ENCODE measurements at regions not wholly inside any gene's neighbourhood (a gene's known extent, or its start where the extent isn't known, plus 50 kb on each side); places are given as distances from the start of the nearest gene placed in this dataset.
"Not testable (repeated sequence)": the region's sequence is repeated elsewhere in the genome, so short reads cannot be mapped to it uniquely, and the experiment has no call there.

DNA sequence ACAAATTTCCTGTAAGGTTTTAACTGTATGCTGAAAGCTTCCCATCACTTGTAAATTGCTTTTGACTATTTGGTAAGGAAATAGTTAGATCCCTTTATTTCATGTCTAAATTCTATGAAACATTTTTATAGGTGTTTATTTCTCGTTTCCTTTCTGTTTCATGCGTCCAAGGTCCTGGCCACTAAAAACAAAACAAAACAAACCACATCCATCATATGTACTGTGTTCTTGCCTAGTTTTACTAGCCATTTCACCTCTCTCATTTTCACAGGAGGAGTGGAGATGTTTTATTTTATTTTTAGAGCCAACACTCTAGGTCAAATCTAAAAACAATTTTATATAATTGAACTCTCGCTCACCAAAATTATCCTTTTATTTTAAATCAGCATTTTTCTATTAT lies 375.2 kb upstream of the CTSO start:
- DNase-seq = no peak

DNA sequence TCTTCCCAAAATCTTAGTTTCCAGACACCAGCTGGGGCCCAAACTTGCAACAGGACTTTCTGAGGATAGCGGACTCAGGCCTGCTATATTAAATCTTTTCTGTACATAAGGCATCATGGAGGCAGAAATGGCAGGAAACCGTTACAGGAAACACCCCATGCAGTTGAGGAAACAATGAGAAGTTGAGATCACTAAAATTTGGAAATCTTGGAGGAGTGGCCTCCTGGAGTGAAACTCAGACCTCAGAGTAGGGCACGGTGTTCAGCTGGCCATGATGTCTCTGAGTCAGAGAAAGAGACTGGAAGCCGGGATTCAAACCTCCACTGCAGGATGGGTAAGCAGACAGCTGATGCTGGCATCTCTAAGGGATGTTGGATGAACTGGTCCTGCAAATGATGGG lies 372.6 kb upstream of the CTSO start:
- DNase-seq = no peak

DNA sequence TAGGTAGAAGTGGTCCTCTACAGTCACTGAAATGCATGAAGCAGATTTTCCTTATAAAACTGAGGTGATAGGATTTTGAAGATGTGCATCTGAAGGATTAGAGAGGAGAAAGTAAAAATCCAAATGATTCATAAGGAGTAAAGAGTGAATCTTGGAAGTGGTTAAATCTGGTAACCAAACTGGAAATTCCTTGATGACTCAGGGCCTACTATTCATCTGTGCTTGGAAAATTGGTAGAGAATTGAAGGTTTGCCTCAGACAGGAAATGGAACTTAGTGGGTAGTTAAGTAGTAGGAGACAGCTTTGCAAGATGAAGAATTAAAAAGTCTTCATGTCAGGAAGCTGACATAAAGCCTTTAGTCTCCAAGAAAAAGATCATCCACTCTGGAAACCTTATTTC lies 368.9 kb upstream of the CTSO start:
- DNase-seq = no peak

DNA sequence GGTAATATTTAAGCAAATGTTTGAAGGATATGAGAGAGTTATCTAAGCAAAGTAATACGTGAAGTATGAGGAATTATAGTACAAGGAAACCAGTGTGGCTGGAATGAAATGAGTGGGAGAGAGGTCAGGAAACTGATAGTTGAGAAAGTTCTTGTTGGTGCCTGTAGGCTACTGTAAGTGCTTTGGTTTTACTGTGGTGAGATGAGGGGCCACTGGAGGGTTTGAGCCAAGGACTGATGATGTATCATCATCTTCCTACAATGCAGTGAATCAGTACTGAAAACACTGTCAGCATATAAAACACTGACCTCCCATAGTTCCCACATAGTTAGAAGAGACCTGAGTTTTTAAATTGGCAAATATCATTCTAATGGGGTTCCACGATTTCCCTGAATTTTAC lies 367.5 kb upstream of the CTSO start:
- DNase-seq = no peak

DNA sequence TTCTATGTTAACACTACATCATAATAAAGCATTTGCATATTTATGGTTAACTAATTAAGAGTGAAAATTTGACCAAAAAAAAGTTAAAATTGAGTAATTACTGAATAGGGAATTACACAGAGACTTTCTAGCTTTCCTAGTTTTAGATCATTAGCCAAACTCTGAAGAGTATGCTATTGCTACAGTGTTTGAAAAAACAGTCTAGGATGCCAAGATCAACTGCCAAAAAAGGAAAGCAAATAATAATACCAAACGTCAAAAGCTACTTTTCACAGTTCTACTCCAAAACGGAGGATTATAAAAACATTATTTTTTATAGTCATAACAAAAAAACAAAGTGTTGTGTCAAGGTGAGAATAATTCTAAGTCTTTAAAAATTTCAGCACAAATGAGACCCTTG lies 359.8 kb upstream of the CTSO start:
- DNase-seq = no peak

DNA sequence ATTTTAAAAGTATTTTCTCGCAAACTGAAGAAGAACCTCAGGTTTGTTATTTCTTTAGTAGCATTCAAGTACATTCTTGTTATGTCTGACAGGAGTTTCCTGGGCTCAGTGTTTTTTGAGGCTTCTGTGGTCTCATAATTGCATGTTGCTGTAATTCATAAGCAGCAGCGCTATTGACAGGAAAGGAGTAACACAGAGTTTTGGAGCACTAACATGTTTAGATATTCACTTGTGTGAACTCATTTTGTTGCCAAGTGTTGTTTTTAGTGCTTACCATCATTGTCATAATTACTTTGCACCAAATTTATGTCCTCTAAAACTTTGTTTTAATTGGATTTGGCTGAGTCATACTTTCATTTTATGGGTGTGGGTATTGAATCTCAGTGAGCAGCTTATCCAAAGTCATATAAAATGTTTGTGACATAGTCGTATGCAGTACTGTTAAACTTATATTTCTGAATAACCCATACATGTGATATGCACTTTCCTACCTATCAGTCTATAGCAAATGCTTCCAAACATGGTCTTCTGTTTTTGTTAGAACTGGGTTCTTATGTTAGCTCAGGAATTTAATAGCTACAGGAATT lies 358.7 kb upstream of the CTSO start:
- DNase-seq = no peak

DNA sequence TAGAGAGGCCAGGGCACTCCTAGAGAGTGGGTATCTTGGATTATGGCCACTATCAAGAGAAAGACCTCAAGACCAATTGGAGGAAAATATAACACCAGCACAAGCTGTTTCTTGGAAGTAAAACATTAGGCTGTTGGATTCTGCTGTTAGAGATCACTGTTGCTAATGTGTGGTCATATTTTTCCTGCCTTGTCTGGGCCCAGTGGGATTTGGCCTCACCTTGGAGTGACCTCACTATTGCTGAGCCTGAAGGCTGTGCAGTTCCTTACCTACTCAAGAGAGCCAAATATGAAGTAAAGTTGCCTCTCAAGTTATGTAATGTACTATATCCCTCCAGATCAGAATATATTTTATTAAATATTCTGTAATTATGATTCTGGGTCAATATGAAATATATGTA lies 355.4 kb upstream of the CTSO start:
- DNase-seq = no peak

DNA sequence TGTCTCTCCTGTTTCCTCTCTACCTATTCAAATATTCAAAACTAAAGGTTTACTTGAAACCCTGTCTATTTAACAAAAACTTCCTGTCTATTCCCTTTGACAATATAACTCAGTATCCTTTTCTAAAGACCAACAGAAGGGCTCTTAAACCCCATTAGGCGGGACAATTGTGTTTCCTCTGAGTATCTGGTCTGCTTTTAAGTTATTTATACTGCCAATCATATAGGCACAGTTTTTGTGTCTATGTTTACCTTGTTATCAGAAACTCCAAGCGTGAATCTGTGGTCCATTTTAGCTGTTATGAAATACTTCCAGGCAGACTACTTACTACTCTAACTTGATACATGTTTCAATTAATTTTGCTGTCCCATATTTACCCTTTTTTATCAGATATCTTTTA lies 350.0 kb upstream of the CTSO start:
- no peak for DNase-seq

DNA sequence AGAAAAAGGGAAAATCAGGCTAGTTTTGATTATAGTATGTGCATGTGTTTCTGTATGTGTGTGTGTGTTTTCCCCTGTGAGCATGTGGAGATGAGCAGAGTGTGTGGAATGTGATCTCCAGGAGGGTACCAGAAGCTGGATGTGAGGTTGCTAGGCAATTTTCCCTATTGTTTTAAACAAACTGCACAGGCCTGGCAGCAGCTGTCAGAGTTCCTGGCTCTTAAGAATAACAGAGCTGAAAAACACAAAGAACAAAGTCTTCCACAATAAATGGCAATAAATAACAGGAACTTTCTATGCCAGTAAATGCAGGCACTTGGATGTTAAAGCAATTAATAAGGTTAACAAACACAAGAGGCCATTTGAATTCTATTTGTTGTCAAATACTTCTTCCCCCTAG lies 344.6 kb upstream of the CTSO start:
- DNase-seq = peak in 7 of 58 donors; percentile 1 to 14 (median 4)

DNA sequence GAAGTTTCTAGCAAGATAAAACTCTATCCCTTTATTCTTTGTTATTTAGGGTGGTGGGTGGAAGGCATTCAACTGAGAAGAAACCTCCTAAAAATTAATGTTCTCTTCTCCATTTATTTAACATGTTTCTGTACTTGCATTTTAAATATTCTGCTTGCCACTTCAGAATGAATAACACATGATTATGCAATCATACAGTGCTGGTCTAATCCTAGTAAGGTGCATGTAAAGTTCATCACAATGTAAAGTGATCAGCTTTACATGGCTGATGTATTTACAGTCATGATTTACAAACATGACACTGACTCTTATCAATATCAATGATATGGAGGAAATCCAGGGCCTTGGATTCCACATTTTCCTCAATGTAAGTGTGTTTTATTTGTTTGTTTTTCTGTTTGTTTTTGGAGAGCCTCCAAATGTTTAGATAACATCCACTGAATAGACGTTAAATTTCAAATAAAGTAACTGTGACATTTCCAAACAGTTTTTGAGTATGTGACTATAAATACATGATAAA lies 342.1 kb upstream of the CTSO start:
- no peak for DNase-seq

DNA sequence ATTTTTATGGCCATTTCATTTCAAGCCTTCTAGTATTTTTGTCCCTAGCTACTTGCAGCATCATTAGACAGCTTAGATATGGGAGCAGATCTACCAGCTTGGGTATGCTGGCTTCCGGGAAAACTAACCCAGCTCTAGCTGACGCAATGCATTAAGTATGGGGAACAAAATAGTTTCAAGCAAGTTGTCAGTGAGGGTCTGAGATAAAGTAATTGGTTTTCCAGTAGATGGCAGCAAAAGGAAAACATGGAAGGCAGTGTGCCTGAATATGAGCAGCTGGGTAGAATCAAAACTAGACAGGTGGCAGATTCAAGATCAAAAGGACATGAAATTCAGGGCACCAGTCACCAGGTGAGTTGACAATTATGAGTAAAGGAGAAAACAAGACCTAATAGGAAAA lies 340.9 kb upstream of the CTSO start:
- no peak for DNase-seq

DNA sequence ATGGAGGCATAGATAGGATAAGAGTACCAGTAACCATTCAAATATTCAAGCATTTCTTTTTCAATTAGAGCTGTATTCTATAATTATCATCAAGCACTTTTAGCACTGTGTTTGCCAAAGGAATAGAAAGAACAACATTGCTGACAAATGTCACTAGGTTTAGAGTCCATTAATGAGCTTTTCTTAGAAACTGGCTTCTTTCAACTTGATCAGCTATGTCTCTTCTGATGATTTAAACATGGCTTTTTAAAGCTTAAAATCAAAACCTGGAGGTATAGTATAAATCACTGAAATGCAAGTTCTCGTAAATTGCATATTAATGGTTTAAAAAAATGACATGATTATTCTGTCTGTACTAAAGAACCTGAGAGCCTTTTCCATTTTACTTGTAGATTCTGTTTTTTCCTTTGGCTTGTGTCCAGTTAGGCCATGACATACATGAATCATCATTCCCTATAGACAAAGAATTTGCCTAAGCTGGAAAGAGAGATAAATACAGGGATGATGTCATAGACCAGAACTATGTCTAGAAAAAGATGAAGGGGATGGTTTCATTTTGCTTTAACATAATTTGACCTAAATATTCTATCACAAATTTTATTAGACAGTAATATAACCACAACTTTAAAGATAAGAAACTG lies 340.1 kb upstream of the CTSO start:
- no peak for DNase-seq

DNA sequence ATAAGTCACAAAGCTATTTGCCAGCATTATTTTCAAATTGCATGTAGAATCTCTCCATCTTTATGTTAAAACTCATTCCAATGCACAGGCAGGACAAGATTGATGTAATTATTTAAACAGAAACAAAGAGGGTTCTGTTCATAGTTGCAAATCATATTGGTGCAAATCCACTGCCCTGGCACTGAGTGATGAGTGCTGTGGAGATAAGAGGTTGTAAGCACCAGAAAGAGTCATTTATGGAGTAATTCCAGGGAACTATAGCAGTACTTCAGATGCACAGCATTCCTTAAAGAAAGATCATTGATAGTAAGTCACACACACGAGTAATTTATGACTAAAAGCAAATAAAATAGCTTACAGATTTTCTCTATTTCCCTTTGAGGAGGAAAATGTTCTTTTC lies 337.7 kb upstream of the CTSO start:
- no peak for DNase-seq

DNA sequence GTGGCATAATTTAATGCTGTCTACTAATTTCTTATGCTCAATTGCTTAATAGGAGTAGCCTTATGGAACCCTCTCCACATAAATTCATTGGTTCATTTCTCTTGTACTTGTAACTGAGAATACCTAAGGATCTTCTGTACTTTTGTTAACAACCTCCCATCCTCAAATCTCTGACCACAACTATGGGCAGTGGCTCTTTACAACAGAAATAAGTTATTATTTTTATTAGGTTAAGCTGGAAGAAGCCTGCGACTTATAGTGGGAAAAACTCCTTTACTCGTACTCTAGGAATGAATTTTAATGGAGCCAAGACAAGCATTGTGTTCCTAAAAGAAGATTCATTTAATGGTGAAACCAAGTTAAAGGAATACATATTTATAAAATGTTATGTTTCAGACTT lies 337.1 kb upstream of the CTSO start:
- DNase-seq = no peak

DNA sequence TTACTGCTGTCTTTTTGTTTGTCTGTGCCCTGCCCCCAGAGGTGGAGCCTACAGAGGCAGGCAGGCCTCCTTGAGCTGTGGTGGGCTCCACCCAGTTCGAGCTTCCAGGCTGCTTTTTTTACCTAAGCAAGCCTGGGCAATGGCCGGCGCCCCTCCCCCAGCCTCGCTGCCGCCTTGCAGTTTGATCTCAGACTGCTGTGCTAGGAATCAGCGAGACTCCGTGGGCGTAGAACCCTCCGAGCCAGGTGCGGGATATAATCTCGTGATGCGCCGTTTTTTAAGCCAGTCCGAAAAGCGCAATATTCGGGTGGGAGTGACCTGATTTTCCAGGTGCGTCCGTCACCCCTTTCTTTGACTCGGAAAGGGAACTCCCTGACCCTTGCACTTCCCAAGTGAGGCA lies 336.4 kb upstream of the CTSO start:
- DNase-seq = not testable (repeated sequence)

DNA sequence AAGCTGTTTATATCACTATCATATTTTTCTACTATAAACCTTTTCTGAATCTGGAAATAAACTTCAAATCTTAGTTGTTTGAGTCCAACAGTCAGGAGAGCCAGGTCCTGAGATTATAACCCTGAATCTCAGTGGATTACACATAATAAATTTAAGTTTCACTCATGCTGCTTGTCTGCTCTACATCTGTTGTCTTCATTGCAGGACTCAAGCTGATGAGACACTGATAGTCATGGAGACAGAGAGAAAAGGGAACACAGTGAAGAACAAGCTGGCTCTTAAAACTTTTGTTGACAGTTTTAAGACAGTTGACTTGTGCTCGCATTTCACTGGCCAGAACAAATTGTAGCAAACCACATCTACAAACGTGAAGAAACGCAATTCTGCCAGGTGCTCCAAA lies 327.0 kb upstream of the CTSO start:
- no peak for DNase-seq

DNA sequence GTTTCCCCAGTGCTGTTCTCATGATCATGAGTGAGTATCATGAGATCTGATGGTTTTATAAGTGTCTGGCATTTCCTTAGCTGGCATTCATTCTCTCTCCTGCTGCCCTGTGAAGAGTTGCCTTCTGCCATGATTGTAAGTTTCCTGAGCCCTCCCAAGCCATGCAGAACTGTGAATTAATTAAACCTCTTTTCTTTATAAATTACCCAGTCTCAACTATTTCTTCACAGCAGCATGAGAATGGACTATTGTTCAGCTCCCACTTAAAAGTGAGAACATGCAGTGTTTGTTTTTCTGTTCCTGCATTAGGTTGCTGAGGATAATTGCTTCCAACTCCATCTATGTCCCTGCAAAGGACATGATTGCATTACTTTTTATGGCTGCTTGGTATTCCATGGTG lies 311.7 kb upstream of the CTSO start:
- no peak for DNase-seq

DNA sequence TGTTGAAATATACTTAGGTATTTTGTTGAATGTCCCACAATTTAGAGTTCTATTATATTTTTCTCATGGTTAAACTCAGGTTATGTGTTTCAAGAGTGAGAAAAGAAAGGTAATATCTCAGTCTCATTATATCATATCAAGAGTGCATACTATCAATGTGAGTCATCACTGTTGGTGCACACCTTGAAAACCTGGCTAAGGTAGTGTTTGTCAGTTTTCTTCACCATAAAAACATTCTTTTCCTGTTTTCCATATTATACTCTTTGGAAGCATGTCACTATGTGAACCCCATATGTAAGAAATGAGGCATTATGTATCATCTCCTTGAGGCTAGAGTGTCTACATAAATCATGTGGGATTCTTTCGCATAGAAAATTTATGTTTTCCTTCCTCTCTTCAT lies 307.6 kb upstream of the CTSO start:
- no peak for DNase-seq

DNA sequence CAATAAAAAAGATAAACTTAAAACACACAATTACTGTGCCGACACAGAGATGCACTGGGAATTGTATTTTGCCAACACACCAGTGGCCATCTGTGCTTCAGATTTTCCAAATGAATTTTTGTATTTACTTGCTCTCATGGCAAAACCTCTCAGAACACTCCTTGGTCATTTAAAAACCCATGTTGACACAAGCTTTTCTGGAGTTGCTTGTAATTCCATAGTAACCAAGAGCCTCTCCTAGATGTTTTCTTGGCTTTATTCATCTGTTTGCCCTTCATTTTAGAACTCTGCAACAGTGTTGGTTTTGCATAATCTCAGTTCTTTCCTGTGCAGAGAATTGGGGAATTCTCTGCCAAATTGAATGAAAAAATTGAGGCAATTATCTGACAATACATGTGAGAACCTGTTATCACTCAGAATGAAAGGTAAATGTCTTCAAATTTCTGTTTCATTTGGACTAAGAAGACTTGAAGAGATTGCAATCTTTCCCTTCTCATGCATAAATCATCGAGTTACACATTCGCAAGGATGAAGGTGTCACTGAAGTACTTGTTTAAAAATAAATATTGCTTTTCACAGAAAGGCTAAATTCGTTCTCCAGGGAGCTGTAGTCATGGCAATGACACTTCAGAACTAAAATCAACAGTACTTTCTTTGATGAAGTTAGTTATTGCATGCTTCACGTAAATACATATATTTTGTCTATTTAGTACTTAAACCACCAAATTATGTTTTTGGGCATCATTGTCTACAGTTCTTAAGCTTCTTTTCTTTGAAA lies 301.8 kb upstream of the CTSO start:
- peak in 1 of 58 donors; percentile 24 for DNase-seq

DNA sequence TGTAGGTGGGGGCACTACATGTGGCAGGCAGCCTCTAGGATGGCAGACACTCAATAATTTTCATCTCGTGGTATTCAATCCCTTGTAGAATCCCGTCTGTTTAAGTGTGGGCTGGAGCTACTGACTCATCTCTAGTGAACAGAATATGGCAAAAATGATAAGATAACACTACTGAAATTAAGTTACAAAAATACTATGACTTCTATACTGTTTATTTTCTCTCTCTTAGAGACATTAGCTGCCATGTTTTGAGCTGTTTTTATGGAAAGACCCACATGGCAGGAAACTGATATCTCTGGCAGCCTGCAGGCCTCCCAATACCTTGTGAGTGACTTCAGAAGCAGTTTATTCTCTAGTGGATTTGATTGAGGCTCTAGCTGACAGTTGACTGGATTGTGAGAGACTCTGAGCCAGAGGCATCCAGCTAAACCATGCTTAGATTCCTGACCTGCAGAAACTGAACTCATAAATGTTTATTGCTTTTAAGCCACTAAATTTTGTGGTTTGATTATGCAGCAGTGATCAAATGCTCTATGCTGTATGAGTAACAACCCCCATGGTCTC lies 298.8 kb upstream of the CTSO start:
- DNase-seq = peak in 12 of 58 donors; percentile 0 to 41 (median 2)

DNA sequence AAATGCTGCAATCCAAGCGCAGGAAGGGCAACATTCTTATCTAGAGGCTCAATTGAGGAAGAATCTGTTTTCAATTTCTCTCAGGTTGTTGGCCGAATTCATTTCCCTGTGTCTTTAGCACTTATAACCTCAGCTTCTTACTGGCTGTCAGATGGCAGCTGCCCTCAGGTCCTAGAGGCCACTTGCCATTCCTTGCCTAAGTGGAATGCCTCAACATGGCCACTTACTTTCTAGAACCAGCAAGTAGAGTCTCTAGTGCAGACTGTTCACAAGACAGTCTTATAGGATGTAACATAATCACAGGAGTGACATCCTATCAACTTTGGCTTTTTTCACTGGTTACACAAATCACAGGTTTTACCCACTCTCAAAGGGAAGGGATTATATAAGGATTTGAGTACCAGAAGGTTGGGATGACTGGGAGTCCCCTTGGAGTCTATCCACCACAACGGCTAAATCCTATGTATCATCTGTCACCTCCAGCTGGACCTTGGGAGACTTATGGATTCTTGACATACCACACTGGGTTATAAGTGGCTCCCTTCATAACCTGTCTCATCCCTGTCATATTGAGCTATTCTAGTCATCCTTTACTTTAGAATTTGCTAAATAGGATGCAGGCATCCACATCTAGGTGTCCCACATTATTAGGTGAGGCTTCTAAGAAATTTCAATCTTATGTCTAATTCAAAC lies 297.9 kb upstream of the CTSO start:
- DNase-seq = no peak

DNA sequence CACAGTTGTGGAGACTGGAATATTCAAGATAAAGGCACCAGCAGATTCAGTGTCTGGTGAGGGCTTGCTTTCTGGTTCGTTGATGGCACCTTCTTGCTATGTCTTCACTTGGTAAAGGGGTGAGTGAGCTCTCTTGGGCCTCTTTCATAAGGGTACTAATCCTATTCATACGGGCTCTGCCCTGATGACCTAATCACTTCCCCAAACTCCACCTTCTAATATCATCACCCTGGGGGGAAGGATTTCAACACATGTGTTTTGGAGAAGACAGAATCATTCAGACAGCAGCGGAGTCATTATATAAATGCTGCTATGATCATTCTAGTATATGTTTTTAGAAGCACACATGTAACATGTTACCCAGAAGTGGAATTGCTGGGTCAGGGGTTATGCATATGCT lies 295.3 kb upstream of the CTSO start:
- no peak for DNase-seq
